NT2/D1 (cell line): ENCODE measurements at regions not wholly inside any gene's neighbourhood (a gene's known extent, or its start where the extent isn't known, plus 50 kb on each side); places are given as distances from the start of the nearest gene placed in this dataset.

Source experiments
- SUZ12 ChIP-seq: IDR thresholded peaks from 2 replicates; pipeline ENCODE4 v1.6.1; 2011; ENCODE audit not compliant: insufficient read length, insufficient read depth; ENCODE audit errors: extremely low read depth
- YY1 ChIP-seq: IDR thresholded peaks from 2 replicates; pipeline ENCODE4 v1.6.1; 2011; ENCODE audit not compliant: insufficient read length, insufficient read depth
- ZNF274 ChIP-seq: IDR thresholded peaks from 2 replicates; pipeline ENCODE4 v1.6.1; 2011; ENCODE audit warnings: mild to moderate bottlenecking, low read depth, low read length

GRCh38 chr21:31429506-31429905 is 85.4 kb upstream of the TIAM1 start:
- TF ChIP-seq ZNF274 (no peak), YY1 (no peak), SUZ12 (no peak)
